Ascending aorta (tissue), 2 donors: ENCODE measurements at regions not wholly inside any gene's neighbourhood (a gene's known extent, or its start where the extent isn't known, plus 50 kb on each side); places are given as distances from the start of the nearest gene placed in this dataset.

ENCODE experiments used
- DNase-seq, 2 donors: peaks; one replicate each; pipeline ENCODE4 v3.0.0-alpha.2; 2019; ENCODE audit warnings: low spot score in 2 of 2
- H3K27ac ChIP-seq, 2 donors: fragments of 200-600 bp; sonication (generic); one replicate each; pipeline ENCODE4 v1.5.1; 2016 to 2017; ENCODE audit warnings: mild to moderate bottlenecking in 1 of 2
- H3K27me3 ChIP-seq: fragments of 200-600 bp; sonication (generic); one replicate; pipeline ENCODE4 v1.5.1; 2017
- H3K36me3 ChIP-seq, 2 donors: fragments of 200-600 bp; sonication (generic); one replicate each; pipeline ENCODE4 v1.5.1; 2016
- H3K4me1 ChIP-seq, 2 donors: fragments of 200-600 bp; sonication (generic); one replicate each; pipeline ENCODE4 v1.5.1; 2016 to 2017; ENCODE audit warnings: mild to moderate bottlenecking in 1 of 2
- H3K4me3 ChIP-seq, 2 donors: fragments of 200-600 bp; sonication (generic); one replicate each; pipeline ENCODE4 v1.5.1; 2016 to 2017; ENCODE audit warnings: mild to moderate bottlenecking in 1 of 2
- H3K9me3 ChIP-seq, 2 donors: fragments of 200-600 bp; sonication (generic); one replicate each; pipeline ENCODE4 v1.5.1; 2016
- intact Hi-C: fragments of 100-400 bp; cut with DNase I; formaldehyde crosslinking; loops from one replicate; pipeline ENCODE4 v1.15.1; 2023
- TF ChIP-seq, protein P1 (sequence below), 3 experiments: fragments of 200-600 bp in 2 of 3; fragments of 450-650 bp in 1 of 3; sonication (generic) in 2 of 3; IDR thresholded peaks; one replicate each; pipeline ENCODE4 v1.5.1; 2016 to 2019; ENCODE audit warnings: antibody characterized with exemption in 3 of 3, mild to moderate bottlenecking in 1 of 3, moderate library complexity in 1 of 3

DNA sequence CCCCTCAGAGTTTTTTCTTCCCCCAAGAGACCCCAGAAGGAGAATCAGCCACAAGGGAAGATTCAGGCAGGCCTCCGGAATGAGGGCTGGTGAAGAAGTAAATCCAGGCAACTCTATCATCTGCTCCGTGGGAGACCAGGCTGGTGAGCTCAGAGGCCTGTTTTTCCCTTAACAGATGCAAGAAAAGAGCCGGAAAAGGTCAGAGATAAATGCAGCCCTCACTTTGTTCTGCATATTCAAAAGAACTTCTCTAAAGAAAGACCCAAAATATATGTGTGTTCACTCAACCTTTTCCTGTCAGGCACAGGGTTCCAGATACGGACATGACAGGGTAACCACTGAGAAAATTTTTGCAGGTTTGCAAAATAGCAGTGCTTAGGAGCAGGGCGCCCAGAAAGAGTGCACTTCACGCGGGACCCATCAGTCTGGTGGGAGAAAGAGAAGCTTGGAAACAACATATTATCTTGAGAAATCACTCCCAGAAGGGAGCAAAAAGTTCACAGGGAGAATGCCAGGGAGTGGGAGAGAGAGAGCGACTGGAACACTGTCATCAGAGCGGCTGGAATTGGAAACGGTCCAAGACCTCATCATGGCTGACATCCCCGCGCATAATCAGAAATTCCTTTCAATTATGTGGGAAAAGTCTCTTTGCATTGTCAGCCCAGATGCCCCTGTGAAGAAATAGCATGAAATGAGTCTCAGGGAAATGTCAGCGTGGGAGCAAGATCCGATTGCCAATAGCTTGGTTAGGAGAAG, 244.8 kb upstream of the SLC14A2 start:
- no peaks in the 10 kb centered on the region for H3K36me3 ChIP-seq
- H3K27ac ChIP-seq: no peak overlapping the region
- TF ChIP-seq, protein P1, sequence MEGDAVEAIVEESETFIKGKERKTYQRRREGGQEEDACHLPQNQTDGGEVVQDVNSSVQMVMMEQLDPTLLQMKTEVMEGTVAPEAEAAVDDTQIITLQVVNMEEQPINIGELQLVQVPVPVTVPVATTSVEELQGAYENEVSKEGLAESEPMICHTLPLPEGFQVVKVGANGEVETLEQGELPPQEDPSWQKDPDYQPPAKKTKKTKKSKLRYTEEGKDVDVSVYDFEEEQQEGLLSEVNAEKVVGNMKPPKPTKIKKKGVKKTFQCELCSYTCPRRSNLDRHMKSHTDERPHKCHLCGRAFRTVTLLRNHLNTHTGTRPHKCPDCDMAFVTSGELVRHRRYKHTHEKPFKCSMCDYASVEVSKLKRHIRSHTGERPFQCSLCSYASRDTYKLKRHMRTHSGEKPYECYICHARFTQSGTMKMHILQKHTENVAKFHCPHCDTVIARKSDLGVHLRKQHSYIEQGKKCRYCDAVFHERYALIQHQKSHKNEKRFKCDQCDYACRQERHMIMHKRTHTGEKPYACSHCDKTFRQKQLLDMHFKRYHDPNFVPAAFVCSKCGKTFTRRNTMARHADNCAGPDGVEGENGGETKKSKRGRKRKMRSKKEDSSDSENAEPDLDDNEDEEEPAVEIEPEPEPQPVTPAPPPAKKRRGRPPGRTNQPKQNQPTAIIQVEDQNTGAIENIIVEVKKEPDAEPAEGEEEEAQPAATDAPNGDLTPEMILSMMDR (IDR thresholded peaks at IDR 0.05): no peak
- no peak for DNase-seq
- intact Hi-C loops: no loop called here
- H3K4me3 ChIP-seq: no peak overlapping the region
- no peaks in the 10 kb centered on the region for H3K27me3 ChIP-seq
- H3K9me3 ChIP-seq: no peaks in the 10 kb centered on the region
- H3K4me1 ChIP-seq: peaks cover 0 to 9% of the 10 kb centered on the region in 2 donors

DNA sequence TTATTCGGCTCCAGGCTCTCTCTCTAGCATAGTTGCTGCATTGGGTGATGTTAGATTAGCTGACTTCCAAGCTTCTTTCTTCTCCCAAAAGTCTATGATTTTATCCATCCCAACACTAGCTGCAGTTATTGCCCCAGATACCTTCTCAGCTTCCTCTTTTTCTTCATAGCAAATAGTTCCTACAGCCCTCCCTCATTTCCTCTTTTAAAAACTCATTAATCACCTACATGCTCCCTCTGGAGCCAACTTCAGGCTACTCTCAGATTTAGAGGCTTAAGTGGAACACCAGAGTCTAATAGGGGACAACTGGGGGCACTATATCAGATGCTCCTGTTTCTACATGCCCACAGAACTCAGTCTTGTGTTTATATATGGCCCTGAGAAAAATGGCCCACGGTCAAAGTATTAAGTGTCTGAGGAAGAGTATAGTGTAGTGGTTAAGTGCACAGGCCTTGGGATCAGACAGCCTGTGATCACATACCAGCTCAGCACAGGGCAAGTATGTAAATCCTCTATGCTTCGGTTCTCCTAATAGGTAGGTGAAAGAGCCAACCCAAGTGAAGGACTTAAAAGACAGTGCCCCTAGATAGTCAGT, 241.9 kb upstream of the SLC14A2 start:
- Histone ChIP-seq H3K27ac (no peak overlapping the region), H3K4me3 (no peak overlapping the region), H3K4me1 (no peaks in the 10 kb centered on the region), H3K9me3 (no peaks in the 10 kb centered on the region), H3K27me3 (no peaks in the 10 kb centered on the region), H3K36me3 (no peaks in the 10 kb centered on the region)
- DNase-seq: no peak
- TF ChIP-seq, protein P1 (IDR thresholded peaks at IDR 0.05): no peak
- intact Hi-C loops: no loop called here

DNA sequence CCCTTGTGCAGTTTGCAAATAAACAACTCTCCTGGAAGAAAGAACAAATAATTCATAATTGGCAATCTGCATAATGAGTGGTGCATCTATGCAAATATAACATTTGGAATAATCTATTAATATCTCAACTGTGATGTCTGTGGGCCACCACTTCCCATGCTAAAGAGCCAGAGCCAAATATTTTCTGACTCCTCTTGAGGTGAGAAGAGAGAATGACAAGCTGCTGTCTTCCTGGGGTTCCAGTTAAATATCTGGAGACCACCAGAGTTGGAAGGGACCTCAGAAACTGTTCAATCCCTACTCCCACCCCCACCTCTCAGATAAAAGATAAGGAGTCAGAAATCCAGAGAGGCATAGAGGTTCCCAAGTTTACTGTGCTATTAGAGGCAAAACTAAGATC, 241.0 kb upstream of the SLC14A2 start:
- TF ChIP-seq, protein P1 (IDR thresholded peaks at IDR 0.05): no peak
- Histone ChIP-seq H3K27ac (no peak overlapping the region), H3K4me3 (no peak overlapping the region), H3K4me1 (no peaks in the 10 kb centered on the region), H3K36me3 (no peaks in the 10 kb centered on the region), H3K27me3 (no peaks in the 10 kb centered on the region), H3K9me3 (no peaks in the 10 kb centered on the region)
- intact Hi-C loops: no loop called here
- no peak for DNase-seq

DNA sequence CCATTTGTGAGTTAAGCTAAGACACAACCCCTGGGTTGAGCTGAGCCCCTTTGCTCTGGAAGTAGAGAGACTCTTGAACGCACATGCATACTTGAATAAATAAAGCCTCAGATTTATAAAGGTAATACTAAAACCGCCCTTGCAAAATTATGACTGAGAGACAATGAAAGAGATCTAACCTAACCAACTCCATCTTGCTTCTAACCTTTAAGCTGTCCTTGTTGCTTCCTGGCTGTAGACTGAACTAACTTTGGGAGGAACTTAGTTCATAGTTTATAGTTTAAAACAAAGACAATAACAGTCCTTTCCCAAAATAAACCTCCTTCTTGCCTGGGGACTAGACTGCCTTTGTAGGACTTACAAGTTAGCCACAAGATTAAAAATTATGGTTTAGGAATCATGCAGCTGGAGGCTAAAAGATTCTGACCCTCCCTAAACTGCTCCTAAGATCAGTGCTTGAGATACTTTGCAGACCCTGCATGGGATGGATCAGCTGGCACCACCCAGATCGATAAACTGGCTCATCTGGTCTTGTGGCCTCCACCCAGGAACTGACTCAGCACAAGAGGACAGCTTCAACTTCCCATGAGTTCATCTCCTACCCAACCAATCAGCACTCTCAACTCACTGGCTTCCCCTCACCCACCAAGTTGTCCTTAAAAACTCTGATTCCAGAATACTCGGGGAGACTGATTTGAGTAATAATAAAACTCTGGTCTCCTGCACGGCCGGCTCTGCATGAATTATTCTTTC, 240.2 kb upstream of the SLC14A2 start:
- DNase-seq: no peak
- Histone ChIP-seq H3K36me3 (no peaks in the 10 kb centered on the region), H3K27me3 (no peaks in the 10 kb centered on the region), H3K4me3 (no peak overlapping the region), H3K27ac (no peak overlapping the region), H3K4me1 (no peaks in the 10 kb centered on the region), H3K9me3 (no peaks in the 10 kb centered on the region)
- TF ChIP-seq, protein P1 (IDR thresholded peaks at IDR 0.05): no peak
- intact Hi-C loops: no loop called here

DNA sequence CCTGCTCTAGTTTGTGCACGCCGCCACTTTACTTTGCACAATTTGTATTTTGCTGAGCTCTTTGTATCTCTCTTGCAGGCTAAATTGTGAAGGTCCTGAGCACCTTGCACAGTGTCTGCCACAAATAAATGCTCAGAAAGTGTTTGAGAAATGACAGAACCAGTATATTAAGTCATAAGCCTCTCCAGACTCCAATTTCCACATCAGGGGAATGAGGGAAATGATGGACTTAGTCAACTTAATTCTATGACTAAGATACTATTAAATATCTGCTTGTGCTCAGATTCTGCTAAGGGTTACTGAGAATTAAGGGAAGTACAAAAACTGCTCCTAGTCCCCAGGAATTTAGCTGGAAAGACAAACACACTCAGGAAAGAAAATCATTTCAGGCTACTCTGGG, 239.1 kb upstream of the SLC14A2 start:
- Histone ChIP-seq H3K9me3 (no peaks in the 10 kb centered on the region), H3K4me1 (no peaks in the 10 kb centered on the region), H3K27me3 (no peaks in the 10 kb centered on the region), H3K27ac (no peak overlapping the region), H3K4me3 (no peak overlapping the region), H3K36me3 (no peaks in the 10 kb centered on the region)
- TF ChIP-seq, protein P1 (IDR thresholded peaks at IDR 0.05): no peak
- no peak for DNase-seq
- intact Hi-C loops: no loop called here
